ENCODE measurements at regions not wholly inside any gene's neighbourhood (a gene's known extent, or its start where the extent isn't known, plus 50 kb on each side); places are given as distances from the start of the nearest gene placed in this dataset.
A peak's percentile ranks its signal among the peaks of the same experiment; 100 is the strongest.

- intact Hi-C loops (cut with DNase I), result no loop called here
- no peak for DNase-seq
Observed at GRCh38 chr13:111960152-111960772, 106.7 kb upstream of the SOX1 start.

DNA sequence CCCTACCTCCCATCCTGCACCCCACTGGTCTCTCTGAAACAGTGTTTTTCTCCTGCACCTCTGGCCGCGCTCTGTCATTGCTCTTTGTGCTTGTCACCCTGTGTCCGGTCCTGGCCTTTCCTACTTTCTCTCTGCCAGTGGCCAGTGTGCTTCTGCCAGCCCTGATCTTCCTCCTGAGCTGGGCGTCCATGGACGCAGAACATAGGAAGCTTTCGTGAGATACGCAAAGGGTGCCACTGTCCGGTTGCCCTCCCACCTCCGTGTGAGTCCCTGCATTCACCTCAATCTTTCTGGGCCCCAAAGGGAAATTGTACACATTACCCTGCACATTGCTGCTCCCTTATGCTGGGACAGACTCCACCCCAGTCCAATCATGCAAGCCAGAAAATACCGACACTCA lies 105.7 kb upstream of the SOX1 start:
- intact Hi-C loops (cut with DNase I), result no loop called here
- DNase-seq, result peak in 2 of 10 donors; percentile 2 to 27

GRCh38 chr13:111961651-111962192 lies 105.2 kb upstream of the SOX1 start:
- intact Hi-C loops (cut with DNase I), result no loop called here
- peak in 1 of 10 donors; percentile 20 for DNase-seq

DNA sequence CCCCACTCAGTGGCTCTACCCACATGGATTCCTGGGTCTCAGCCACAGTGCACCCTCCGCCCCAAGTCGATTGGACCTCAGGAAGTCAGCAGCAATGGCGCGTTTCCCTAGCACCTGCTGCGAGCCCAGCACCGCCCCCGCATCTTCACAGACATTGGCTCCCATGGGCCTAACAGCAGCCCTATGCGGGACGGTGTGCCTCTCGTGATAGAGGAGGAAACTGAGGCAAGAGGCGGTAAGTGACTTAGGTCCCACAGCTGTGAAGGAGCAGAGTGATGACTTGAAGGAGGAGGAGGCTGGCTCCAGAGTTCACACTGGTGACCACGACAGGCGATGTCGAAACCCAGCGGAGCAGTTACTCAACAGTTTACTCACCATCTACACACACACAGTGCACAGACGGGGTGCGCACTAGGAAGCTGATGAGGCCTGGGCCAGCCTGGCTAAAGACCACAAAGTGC lies 104.5 kb upstream of the SOX1 start:
- intact Hi-C loops (cut with DNase I), result no loop called here
- peak in 1 of 10 donors; percentile 75 for DNase-seq

- intact Hi-C loops (cut with DNase I), result no loop called here
- DNase-seq, result peak in 1 of 10 donors; percentile 70
Observed at GRCh38 chr13:111963031-111963430, 103.9 kb upstream of the SOX1 start.

DNA sequence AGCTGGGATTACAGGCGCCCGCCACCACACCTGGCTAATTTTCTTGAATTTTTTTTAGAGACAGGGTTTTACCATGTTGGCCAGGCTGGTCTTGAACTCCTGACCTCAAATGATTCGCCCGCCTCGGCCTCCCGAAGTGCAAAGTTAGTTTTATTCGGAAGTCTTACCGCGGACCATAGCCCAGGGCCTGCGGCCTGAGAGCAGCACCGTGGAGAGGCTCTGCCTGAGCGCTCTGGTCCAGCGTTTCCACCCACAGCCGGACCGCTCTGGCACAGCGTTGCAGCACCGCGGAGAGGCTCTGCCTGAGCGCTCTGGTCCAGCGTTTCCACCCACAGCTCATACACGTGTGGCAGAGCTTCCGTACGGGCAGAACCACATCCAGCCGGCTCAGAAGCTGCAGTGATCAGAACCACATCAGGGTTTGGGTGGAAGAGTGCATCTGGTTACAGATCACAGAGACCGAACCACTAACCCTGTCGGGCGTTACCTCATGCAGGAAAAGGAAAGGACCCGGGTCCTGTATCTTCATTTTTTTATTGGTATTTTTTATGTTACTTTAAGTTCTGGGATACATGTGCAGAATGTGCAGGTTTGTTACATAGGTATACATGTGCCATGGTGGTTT lies 102.4 kb upstream of the SOX1 start:
- DNase-seq, result no peak

DNA sequence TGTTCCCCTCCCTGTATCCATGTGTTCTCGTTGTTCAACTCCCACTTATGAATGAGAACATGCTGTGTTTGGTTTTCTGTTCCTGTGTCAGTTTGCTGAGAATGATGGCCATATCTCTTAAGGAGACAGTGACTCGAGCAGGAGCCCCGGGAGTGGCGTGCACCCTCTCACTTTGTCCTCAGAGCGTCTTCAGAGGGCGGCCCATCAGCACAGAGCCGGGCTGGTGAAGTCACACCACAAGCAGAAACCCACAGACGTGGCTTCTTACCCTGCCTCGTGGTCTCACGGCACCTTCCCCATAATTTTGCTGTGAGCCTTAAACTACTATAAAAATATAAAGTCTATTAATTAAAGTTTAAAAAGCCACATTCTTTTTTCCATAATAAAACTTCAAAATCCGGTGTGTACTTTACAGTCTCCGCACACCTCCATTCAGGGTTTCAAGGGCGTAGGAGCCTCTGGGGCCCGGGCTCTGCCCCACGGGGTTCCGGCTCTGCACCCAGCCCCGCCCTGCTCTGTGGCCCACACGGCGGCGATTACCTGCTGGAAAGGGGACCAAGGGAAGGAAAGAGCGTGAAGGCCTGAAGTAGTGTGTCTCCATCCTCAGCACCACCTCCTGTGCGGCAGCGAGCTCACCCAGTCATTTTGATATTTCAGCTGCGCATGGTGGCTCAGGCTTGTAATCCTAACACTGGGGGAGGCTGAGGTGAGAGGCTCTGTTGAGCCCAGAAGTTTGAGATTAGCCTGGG lies 101.3 kb upstream of the SOX1 start:
- intact Hi-C loops (cut with DNase I), result no loop called here

More for the DNA sequence above, 102.4 kb upstream of the SOX1 start:
- intact Hi-C loops (cut with DNase I), result no loop called here

DNA sequence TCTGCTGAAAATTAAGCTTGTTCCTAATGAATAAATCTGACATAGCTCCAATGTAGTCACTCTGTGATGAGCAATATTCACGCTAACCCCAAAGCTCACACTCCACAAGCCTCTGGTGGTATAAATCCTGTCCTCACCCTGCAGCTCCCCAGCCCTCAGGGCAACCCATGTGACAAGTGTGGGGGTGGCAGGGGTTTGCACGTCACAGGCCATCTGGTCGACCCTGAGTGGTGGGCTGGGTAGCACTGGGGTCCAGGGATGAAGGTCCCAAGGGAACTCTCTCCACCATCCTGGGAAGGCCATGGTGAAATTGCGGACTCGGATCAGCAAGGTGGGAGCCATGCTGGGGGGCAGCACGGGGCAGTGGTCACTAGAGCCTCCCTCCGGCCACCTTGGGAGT lies 100.0 kb upstream of the SOX1 start:
- no peak for DNase-seq
- intact Hi-C loops (cut with DNase I), result no loop called here

More for the DNA sequence above, 101.3 kb upstream of the SOX1 start:
- DNase-seq, result no peak

DNA sequence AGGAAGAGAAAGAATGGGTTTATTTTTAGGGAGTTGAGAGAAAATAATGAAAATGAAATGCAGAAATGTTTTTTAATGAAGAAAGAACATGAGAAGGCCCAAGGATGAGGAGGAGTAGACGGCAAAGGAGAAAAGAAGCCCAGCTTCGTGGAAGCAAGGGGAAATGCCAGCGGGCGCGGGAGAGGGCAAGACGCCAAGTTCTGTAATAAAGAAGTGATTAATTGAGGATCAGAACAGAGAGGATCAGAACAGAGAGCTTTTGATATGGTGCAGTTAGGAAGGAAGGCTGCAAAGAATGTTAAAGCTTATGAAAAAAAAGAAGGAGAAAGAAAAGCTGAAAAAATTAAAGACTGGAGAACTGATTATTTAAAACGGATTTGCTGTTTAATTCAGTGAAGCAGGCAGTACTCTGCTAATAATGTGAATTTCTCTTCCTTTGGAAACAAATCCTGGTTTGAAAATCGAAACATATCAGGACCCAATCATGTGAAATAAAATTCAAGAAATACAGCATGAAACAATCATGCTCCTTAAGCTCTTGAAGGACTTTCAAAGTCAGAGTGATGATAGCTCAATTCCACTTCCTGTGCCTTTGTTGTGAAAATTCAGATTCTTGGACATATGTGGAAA lies 99.3 kb upstream of the SOX1 start:
- peak; percentile 44 to 92 (median 69) for DNase-seq
- intact Hi-C loops (cut with DNase I), result no loop called here

- intact Hi-C loops (cut with DNase I), result no loop called here
- DNase-seq, result no peak
Observed at GRCh38 chr13:111968336-111969010, 98.5 kb upstream of the SOX1 start.

DNA sequence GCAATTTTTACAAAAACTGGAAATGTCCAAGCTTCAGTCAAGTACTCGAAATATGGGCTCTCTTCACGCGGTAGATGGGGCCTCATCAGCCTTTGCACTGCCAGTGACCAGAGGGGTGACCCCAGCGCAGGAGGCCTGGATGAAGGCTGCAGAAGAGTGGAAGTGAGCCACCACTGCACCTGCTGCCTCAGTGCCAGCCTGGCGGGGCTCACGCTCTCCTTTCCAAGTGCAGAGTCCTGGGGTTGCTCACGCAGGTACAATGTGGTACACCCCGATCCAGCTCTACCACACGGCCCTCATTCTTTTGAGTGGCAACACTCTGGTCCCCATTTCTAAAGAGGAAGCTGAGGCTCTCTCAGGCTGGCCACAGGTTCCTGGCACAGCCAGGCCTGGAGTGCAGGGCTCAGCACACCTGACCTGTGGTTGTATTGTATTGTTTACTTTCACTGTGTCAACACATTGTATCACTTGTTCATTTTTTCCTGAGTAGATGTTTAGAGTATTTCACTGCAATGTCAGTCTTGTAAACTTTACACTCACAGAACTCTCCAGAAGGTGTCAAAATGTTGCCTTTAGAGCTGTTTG lies 97.3 kb upstream of the SOX1 start:
- DNase-seq, result no peak
- intact Hi-C loops (cut with DNase I), result no loop called here

- no peak for DNase-seq
Observed at GRCh38 chr13:111970494-111971141, 96.3 kb upstream of the SOX1 start.

GRCh38 chr13:111971891-111972780 lies 94.8 kb upstream of the SOX1 start:
- intact Hi-C loops (cut with DNase I), result no loop called here
- DNase-seq, result no peak

More at GRCh38 chr13:111970494-111971141, 96.3 kb upstream of the SOX1 start:
- intact Hi-C loops (cut with DNase I), result no loop called here

GRCh38 chr13:111973186-111973585 lies 93.8 kb upstream of the SOX1 start:
- DNase-seq, result no peak
- intact Hi-C loops (cut with DNase I), result no loop called here

DNA sequence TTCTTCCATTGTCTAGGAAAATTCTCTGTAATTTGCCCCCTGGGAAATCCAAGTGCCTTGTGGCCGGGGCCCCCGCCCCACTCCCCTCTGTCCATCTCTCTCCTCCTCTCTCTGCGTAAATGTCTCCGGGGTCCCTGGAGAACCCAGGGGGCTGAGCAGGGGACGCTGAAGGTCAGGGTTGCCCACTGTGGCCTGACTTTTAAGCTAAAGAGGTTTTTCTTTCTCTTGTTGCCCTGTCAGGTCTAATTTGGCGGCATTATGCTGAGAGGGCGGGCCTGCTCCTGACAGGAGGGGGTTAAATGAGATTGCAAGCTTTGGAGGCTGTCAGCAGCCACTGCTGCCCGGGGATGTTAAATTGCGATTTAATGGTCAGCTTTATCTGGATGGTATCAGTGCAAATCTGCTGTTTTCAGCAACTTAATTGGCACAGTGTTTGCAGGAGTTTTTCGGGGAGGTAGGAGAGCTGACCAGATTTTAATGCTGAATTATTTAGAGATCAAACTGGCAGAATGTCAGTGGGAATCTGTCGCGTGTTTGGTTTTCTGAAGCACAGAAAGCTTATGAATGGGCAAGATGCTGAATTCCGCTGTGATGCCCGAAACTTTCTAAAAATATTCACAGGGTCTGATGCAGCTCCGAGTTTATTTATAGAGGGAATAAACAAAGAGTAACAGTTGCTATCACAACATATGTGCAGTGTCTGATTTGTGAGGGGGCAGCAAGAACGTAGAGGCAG lies 93.2 kb upstream of the SOX1 start:
- intact Hi-C loops (cut with DNase I), result no loop called here
- no peak for DNase-seq

DNA sequence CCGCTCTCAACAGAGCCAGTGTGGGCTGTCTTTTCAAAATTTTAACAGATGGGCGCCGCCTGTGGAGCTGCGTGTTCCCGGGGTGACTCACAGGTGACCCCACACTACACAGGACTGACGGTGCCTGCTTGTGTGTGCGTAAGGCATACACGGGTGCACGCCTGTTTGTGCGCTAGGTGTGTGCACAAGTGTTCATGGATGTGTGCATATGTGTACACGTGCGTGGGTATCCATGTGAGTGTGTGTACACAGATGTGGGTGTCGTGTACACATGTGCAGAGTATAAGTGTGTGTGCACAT lies 92.7 kb upstream of the SOX1 start:
- intact Hi-C loops (cut with DNase I), result no loop called here
- peak in 2 of 10 donors; percentile 33 to 86 for DNase-seq

- no peak for DNase-seq
- intact Hi-C loops (cut with DNase I), result no loop called here
Observed at GRCh38 chr13:111975539-111976473, 91.1 kb upstream of the SOX1 start.
